SK-N-SH treated with all-trans-retinoic acid at 6 μM for 48 hours (cell line): ENCODE measurements at regions not wholly inside any gene's neighbourhood (a gene's known extent, or its start where the extent isn't known, plus 50 kb on each side); places are given as distances from the start of the nearest gene placed in this dataset.

ENCODE experiments used
- PPARA ChIP-seq: fragments of 250-450 bp; sonication (Bioruptor Pico); IDR thresholded peaks from 2 replicates; pipeline ENCODE4 v1.5.0; 2020; ENCODE audit warnings: mild to moderate bottlenecking, borderline replicate concordance
- ZFP3 ChIP-seq: fragments of 250-450 bp; sonication (Bioruptor Pico); IDR thresholded peaks from 2 replicates; pipeline ENCODE4 v1.5.0; 2020; ENCODE audit warnings: mild to moderate bottlenecking, moderate library complexity

DNA sequence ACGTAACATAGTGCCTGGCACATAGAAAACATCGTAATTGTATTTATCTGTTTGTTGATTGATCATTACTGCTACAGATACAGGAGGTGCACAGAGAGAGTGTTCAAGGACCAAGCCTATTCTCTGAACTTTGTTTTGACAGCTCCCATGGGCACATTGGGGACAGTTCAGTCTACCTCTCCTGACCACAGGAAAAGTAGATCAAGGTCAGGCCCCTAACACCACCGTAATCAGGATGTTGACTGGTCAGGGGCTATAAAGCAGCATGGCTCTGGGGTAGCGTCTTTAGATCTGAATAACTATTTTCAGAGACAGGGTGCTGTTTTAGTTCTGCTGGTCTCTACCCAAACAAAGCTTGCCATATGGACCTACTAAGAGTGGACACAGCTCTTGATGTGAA lies 223.1 kb upstream of the IRF2BP2 start:
- TF ChIP-seq PPARA (CRISPR knock-in tag) (no peak), ZFP3 (no peak)
